KMS-11 (cell line): ENCODE measurements at regions not wholly inside any gene's neighbourhood (a gene's known extent, or its start where the extent isn't known, plus 50 kb on each side); places are given as distances from the start of the nearest gene placed in this dataset.

Experiments used
- H2AFZ ChIP-seq: fragments of 200-600 bp; sonication (generic); 2 replicates; pipeline ENCODE4 v1.6.1; 2016; ENCODE audit warnings: antibody characterized with exemption, mixed run types, low read depth
- H3K27ac ChIP-seq: fragments of 200-600 bp; sonication (generic); 2 replicates; pipeline ENCODE4 v1.6.1; 2016; ENCODE audit warnings: mild to moderate bottlenecking, mixed run types
- H3K27me3 ChIP-seq: fragments of 200-600 bp; sonication (generic); 2 replicates; pipeline ENCODE4 v1.6.1; 2017; ENCODE audit warnings: mild to moderate bottlenecking, low read depth, mixed run types, moderate library complexity; ENCODE audit not compliant: insufficient read depth
- H3K36me3 ChIP-seq: fragments of 200-600 bp; sonication (generic); 2 replicates; pipeline ENCODE4 v1.6.1; 2017; ENCODE audit warnings: mild to moderate bottlenecking, mixed run types; ENCODE audit not compliant: insufficient read depth
- H3K4me1 ChIP-seq: fragments of 200-600 bp; sonication (generic); 2 replicates; pipeline ENCODE4 v1.6.1; 2016; ENCODE audit warnings: mild to moderate bottlenecking, low read depth, mixed run types; ENCODE audit not compliant: poor library complexity, severe bottlenecking
- H3K4me2 ChIP-seq: fragments of 200-600 bp; sonication (generic); 2 replicates; pipeline ENCODE4 v1.7.0; 2016; ENCODE audit warnings: mild to moderate bottlenecking, mixed run types
- H3K4me3 ChIP-seq: fragments of 200-600 bp; sonication (generic); IDR thresholded peaks from 2 replicates; pipeline ENCODE4 v1.6.1; 2017; ENCODE audit warnings: low read depth, low read length, mixed read lengths; ENCODE audit not compliant: insufficient read depth
- H3K79me2 ChIP-seq: fragments of 200-600 bp; sonication (generic); 2 replicates; pipeline ENCODE4 v1.6.1; 2016; ENCODE audit warnings: low read depth, mixed run types; ENCODE audit not compliant: insufficient read depth
- H3K9ac ChIP-seq: fragments of 200-600 bp; sonication (generic); 2 replicates; pipeline ENCODE4 v1.6.1; 2016; ENCODE audit warnings: mild to moderate bottlenecking, mixed run types
- H4K20me1 ChIP-seq: fragments of 200-600 bp; sonication (generic); 2 replicates; pipeline ENCODE4 v1.6.1; 2016; ENCODE audit warnings: mild to moderate bottlenecking, mixed run types; ENCODE audit not compliant: insufficient read depth
- CTCF ChIP-seq: fragments of 200-600 bp; sonication (generic); conservative IDR thresholded peaks from 2 replicates; pipeline ENCODE4 v1.6.1; 2017; ENCODE audit warnings: low read depth, mild to moderate bottlenecking, antibody characterized with exemption, low read length, moderate library complexity, mixed read lengths

GRCh38 chr2:235170016-235170415, 218.2 kb downstream of the SH3BP4 start:
- no peak overlapping the region for H3K27ac ChIP-seq
- no peak for TF ChIP-seq CTCF
- no peak overlapping the region for H2AFZ ChIP-seq
- no peak overlapping the region for H3K4me2 ChIP-seq
- no peaks in the 10 kb centered on the region for H3K36me3 ChIP-seq
- H4K20me1 ChIP-seq: no peaks in the 10 kb centered on the region
- H3K9ac ChIP-seq: no peak overlapping the region
- H3K4me3 ChIP-seq: no peak overlapping the region
- no peaks in the 10 kb centered on the region for H3K27me3 ChIP-seq
- H3K79me2 ChIP-seq: no peaks in the 10 kb centered on the region
- peaks cover 10% of the 10 kb centered on the region for H3K4me1 ChIP-seq

- Histone ChIP-seq H3K4me1 (peaks cover 10% of the 10 kb centered on the region), H3K9ac (no peak overlapping the region), H3K27me3 (no peaks in the 10 kb centered on the region), H3K4me2 (peak overlapping the region; percentile 23; the same call in 1 of the 2 replicates), H4K20me1 (no peaks in the 10 kb centered on the region), H3K27ac (no peak overlapping the region), H2AFZ (no peak overlapping the region), H3K4me3 (no peak overlapping the region), H3K79me2 (no peaks in the 10 kb centered on the region), H3K36me3 (no peaks in the 10 kb centered on the region)
- TF ChIP-seq CTCF: no peak
Measured at GRCh38 chr2:235170536-235171521, 219.0 kb downstream of the SH3BP4 start.

GRCh38 chr2:235171550-235172031, 219.8 kb downstream of the SH3BP4 start:
- no peaks in the 10 kb centered on the region for H4K20me1 ChIP-seq
- peaks cover 10% of the 10 kb centered on the region for H3K4me1 ChIP-seq
- H3K4me3 ChIP-seq: no peak overlapping the region
- H3K27ac ChIP-seq: no peak overlapping the region
- H3K27me3 ChIP-seq: no peaks in the 10 kb centered on the region
- TF ChIP-seq CTCF: no peak
- no peak overlapping the region for H2AFZ ChIP-seq
- no peaks in the 10 kb centered on the region for H3K79me2 ChIP-seq
- H3K9ac ChIP-seq: no peak overlapping the region
- H3K36me3 ChIP-seq: no peaks in the 10 kb centered on the region
- H3K4me2 ChIP-seq: peak overlapping the region; percentile 23; the same call in 1 of the 2 replicates

GRCh38 chr2:235180642-235181041, 228.8 kb downstream of the SH3BP4 start:
- Histone ChIP-seq H3K4me3 (no peak overlapping the region), H4K20me1 (no peaks in the 10 kb centered on the region), H3K9ac (no peak overlapping the region), H3K4me2 (no peak overlapping the region), H3K27ac (no peak overlapping the region), H3K27me3 (no peaks in the 10 kb centered on the region), H3K36me3 (no peaks in the 10 kb centered on the region), H3K79me2 (no peaks in the 10 kb centered on the region), H2AFZ (no peak overlapping the region), H3K4me1 (no peaks in the 10 kb centered on the region)
- TF ChIP-seq CTCF: no peak
